ENCODE measurements at regions not wholly inside any gene's neighbourhood (a gene's known extent, or its start where the extent isn't known, plus 50 kb on each side); places are given as distances from the start of the nearest gene placed in this dataset.

DNA sequence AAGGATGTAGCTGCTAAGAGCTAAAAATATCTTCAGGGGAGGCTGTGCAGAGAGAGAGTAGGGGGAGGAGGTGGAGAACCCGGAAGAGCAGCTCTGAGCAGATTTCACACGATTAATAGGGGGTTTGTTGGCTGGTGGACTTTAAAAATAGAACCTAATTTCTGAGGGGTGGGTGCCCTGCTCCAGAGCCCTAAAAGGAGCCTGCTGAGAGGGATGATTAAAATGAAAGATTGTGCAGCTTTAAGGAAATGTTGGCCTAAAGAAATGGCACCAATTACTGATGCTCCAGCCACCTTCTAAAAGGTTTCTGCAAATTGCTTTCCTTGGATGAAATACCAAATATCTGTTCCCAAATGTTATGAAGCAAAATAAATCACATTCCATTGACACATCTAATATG, 202.8 kb upstream of the BTBD3 start:
- no peak for DNase-seq

DNA sequence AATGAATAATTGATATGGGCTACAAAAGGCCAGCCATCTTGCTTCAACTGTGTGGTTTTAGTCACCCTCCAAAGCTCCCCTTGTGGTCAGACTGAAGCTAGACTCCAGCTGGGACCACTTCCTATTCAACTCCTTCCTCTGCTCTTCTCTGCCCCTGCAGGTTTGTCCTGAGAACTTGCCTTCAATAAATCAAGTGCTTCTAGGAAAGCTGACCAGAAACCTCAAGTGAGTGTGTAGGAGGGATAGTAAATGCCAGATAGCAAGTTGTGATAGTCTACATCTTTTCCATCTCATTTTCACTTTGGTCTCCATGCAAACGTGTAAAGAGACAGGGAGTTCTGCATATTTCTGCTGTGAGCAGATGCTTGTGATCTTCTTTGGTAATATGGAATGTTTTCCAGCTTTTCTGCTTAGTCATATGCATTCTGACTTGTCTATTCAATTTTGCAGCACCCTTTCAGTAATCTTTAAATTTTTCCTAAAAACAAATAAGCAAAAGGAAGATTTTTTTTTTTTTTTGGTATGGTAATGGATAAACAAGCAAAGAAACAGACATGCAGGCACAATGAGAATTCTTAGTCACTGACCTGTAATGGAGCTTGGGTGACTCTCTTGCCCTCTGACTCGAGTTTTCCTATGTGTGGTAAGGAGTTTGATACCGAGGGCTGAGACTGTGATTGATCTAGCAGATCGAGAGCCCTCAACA, 201.3 kb upstream of the BTBD3 start:
- DNase-seq, result no peak

DNA sequence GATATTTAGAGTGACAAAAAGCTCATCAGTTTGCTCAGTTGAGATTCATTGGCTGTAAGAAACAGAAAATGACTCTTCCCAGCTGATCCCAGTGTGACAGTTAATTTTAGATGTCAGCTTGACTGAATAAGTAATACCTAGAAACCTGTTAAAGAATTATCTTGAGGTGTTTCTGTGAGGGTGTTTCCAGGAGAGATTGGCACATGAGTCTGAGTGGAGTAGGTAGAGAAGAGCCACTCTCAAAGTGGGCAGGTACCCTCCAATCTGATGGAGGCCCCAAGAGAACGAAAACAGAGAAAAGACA, 200.8 kb upstream of the BTBD3 start:
- DNase-seq, result no peak

DNA sequence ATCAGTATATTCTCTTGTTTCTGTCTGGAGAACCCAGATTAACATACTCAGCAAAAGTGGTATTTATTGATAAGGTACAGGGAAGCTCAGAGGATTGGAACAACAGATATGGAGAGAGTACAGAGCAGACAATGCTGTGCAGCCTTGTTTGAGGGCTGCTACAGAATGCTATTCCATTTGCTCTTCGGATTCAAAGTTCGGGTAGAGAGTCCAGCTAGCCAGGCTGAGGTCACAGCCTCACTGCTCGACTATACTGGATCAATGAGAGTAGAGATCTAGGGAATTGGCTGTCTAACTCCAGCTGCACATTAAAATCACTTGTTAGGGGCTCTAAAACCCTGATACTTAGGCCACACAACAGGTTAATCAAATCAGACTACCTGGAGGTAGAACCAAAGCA, 200.1 kb upstream of the BTBD3 start:
- no peak for DNase-seq

DNA sequence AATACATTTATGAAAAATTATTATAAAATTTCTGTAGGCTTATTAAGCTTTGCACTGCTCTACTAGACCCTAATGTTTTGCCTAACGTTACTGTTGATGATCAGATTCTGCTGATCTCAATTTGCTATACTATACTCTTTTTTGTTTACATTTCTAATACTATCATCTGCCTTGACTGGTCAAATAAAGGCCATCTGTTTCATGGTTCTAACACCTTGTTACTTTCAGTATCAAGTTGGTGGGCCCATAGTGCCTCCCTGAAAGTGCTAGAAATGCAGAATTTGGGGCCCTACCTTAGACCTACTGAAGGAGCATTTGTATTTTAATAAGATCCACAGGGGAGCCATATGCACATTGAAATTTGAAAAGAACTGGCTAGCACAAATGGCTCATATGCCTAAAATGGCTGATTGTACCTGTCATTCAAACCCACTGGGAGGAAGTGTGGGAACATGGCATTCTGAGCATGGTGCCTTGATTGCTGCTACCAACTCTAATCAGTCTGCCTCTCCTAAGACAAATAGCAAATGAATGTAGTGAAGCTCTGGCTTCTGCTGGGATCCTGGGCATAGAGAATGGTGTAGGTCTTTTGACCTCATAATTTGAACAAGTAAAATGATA, 199.1 kb upstream of the BTBD3 start:
- DNase-seq, result no peak

DNA sequence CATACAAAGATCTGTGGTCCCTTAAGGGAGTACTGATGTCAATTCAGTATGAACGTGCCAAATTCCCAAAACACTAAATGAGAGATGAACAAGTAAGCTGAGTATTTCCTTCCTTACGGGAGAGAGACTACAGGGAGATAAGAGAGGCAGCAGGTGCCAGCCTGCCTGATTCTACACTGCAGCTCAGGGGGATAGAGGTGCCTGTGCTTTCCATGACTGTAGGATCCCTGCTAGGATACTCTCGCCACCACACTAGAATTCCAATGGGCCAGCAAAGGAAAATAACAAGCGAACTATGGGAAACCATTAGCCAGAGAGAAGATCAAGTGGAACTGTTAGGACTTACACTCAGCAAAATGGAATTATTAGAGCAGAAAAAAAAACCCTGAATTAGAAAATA, 198.5 kb upstream of the BTBD3 start:
- DNase-seq, result no peak

DNA sequence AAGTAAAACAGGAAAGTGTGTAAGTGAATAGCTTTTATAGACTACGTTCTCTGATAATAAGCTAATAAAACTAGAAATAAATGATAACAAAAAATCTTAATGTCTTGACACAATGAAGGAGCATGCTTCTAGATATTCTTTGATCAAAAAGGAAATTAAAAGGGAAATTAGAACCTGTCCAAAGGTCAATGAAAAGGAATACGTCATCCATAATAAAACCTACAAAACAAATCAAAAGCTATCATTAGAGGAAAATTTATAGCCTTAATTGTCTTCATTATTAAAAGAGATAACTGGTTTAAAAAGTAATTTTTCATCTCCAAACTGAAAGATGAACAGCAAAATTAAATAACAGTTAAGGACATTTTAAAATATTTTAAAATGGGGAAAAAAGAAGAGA, 196.3 kb upstream of the BTBD3 start:
- no peak for DNase-seq

DNA sequence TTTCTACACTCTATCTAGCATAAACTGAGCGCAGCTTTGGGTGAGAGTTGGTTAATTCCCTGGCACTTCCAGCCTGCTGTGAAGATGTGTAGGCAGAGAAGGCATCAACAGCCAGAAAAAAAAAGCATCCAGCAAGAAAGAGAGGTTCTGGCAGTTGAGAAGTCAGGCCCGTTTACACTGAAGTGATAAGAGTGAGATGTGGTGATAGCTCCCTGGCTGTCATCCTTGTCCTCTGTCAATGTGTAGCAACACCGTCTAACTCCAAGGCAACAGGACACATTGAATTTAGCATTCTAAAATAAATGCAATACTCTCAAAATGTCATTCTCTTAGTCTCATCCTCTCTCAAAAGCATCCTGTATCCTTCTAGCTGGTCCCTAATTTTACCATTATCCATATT, 193.6 kb upstream of the BTBD3 start:
- no peak for DNase-seq

DNA sequence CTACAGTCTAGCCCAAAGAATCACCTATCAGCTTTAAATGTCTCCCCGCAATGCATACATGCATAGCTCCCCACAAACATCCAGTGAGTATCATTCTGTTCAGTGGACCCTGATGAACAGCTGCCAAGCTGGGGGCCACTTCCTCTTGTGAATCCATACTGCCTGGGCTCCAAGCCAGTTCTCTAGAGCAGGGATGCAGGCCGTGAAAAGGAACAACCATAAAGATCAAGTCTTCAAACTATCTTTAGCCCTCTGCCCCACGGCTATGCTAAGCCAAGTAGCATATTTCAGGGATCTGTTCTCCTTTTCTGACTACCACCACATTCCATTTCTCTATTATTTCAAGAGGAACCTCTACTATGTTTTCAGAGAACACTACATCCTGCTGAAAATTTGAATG, 191.7 kb upstream of the BTBD3 start:
- no peak for DNase-seq

DNA sequence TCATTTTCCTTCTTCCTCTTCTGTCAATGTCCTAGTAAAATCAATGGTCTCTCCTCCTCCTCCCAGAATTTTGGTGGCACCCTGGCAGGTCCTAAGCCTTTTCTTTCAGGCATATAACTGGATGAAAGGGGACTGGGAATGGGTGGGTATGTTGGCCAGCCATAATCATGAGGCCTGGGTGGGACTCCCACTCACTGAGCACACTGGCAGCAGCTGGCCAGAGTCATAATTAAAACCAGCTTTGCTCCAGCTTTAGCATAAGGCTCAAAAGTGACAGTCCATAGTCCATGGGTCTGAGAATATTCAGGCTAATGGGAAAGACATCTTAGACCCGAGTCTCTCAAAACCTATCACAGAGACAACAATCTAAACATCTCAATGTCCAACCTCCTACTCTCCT, 190.0 kb upstream of the BTBD3 start:
- DNase-seq, result no peak

DNA sequence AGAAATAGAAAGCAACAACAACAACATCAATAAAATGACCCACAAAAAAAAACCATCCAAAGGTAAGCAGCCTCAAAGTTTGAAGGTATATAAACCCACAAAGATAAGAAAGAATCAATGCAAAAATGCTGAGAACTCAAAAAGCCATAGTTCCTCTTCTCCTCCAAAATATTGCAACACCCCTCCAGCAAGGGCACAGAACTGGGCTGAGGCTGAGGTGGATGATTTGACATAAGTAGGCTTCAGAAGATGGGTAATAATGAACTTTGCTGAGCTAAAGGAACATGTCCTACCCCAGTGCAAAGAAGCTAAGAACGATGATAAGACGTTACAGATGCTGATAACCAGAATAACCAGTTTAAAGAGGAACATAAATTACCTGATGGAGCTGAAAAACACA, 188.8 kb upstream of the BTBD3 start:
- DNase-seq, result no peak

DNA sequence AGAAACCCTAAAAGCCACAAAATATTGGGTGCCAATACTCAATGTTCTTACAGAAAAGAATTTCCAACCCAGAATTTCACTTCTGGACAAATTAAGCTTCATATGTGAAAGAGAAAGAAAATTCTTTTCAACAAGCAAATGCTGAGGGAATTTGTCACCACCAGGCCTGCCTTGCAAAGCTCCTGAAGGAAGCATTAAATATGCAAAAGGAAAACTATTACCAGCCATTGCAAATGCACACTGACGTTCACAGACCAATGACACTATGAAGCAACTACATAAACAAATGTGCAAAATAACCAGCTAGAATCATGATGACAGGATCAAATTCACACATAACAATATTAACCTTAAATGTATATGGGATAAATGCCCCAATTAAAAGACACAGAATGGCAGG, 187.9 kb upstream of the BTBD3 start:
- DNase-seq, result no peak

DNA sequence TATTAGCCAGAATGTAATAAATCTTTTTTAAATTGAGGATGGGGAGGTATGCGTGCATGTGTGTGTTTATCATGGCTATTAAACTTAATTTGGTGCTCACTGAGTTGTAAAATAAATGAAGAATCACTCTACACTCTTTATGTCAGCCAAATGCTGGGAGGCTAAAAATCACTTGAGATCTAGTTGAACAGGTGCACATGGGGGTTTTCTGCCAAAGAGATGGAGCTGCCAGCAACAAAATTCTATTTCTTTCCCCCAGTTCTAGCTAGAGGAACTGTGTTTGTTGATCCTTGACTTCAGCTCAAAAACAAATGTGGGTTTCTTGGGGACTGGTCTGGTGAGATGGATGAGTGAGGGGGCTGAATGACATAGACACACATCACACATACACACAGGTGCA, 183.3 kb upstream of the BTBD3 start:
- DNase-seq, result no peak

DNA sequence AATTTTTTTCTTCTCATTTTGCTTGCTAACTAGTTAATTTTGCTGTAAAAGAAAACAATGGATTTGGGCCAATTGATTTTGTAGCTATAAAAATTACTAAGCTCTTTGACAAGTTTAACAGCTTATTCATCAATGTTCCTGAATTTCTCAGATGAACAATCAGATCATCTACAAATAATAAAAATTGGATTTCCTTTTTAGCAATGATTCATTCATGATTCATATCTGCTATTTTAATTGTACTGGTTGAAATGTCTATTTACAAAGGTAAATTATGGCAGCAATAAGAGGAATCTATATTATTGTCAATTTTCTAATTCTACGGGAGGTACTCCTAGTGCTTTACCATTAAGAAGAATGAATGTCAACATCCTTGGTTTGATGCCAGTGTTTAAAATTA, 178.8 kb upstream of the BTBD3 start:
- no peak for DNase-seq

DNA sequence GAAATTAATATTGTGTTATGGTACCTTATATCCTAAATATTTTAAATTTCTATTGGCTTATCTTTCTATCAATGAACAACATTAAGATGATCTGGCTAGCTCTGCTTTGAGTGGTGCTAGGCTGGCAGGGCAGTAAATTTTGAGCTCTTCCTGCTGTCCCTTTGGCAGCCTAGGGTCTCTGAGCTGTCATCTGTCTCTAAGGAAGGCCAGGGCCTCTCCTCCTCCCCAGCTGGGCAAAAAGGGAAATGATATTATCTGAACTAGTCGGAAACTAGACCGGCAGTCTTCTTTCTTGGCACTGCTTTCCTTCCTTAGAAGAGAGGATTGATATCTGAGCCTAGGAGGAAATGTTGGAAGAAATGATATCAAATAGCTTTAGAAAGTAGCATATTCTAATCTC, 176.7 kb upstream of the BTBD3 start:
- no peak for DNase-seq

DNA sequence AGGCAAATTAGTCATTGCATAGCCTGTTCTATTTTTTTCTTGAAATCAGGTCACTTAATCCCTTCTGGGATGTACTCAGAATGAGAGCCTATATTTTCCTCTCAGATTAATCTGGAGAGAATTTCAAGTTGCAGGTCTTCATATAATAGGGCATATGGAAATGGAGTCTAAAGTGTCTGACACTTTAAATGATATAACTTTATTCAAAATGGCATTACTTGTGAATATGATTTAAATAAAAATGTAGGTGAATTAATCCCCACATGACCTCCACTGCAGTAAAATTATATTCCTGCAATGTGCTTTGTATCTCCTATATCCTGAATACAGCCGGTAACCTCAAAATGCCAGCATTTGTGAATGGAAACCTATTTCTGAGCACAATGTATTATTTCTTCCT, 172.5 kb upstream of the BTBD3 start:
- no peak for DNase-seq

DNA sequence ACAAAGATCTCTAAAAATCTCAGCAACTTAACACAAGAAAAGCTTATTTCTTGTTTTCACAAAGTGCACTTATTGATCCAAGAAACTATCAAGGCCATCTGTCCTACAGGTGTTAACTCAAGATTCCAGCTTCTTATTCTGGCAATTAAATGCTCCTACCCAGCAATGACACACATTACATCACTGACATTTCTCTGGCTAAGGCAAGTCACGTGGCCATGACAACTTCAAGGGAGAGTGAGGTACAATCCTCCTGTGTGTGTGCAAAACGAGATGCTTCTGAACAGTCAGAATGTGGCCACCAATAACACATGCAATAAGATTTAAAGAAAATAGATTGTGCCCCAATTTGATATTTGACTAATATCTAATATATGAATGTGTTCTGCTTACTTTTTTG, 169.3 kb upstream of the BTBD3 start:
- DNase-seq, result no peak

DNA sequence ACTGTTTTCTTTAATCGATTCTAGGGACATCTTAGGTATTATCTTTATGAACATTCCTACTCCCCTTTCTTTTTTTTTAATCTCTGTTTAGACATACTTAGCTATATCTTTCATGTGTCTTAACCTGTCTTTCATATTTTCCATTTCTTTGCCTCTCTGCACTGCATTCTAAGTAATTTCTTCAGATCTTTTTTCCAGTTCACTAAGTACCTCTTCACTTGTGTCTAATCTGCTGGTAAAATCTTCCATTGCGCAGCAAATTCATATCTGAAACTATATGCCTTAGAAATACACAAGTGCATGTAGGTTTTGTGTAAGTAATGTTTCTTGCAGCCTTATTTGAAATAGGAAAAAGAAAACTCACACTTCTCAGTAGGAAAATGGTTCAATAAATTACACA, 165.4 kb upstream of the BTBD3 start:
- no peak for DNase-seq

DNA sequence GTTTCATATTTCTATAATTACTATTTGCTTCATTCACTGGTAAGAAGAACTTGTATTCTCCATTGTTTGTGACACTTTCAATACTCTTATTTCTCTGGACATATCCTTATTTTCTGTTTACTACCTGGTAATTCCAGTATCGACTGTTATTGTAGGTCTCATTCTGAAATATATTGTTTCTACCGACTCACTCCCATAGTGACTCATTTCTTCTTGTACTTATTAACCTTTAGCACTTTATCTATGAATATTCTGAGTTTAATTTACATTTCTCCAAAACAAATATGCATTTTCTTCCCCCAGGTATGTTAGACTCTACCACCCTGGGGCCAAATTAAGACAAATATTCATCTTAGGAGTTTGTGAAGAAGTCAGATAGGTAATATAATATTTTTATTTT, 164.5 kb upstream of the BTBD3 start:
- no peak for DNase-seq

DNA sequence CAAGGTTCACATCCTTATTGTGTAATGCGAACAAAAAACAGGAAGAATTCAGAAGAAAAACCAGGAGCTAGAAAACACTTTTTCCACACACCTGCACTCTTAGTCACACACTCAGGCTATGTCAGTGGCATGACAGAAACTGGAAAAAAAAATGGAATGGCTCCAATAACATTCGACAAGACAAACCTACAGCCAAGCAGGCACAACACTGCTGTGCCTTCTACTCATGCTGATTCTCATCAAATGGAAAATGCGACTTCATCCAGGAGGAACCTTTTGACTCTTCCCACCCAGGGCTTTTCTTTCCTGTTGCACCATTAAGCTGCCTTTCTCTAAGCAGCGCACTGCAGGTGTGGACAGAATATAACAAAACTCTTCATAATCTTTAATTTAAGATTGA, 163.2 kb upstream of the BTBD3 start:
- no peak for DNase-seq

DNA sequence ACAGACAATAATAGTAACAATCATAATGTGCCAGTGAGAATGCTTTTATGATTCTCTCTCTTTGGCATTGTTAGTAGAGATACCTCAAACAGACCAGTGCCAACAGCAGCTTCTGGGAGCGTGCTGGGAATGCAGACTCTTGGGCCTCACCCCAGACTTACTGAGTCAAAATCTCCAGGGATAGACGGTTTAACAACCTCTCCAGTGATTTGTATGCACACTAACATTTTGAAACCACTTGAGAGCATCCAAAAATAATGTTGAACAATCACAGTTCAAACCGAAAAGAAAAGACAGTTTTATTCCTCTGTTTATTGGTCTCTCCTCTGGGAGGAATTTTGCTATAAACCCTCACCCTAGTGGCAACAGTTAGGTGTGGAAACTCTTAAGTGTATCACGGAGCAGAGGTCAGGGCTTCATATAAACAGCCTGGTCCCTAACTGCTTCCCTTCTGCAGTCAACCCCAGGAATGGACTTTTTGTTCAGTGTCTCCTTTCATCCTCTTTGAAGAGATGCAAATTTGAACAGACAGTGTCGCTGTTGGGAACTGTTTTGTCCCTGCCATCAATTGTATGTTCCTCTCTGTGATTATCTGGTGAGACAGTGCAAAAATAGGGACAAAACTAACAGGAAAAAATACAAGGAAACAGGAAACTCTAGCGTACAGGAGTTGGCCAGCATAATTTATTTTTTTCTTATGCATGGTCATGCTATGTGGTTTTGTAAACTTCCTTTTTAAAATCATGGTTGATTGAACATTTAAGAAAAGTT, 162.4 kb upstream of the BTBD3 start:
- no peak for DNase-seq

DNA sequence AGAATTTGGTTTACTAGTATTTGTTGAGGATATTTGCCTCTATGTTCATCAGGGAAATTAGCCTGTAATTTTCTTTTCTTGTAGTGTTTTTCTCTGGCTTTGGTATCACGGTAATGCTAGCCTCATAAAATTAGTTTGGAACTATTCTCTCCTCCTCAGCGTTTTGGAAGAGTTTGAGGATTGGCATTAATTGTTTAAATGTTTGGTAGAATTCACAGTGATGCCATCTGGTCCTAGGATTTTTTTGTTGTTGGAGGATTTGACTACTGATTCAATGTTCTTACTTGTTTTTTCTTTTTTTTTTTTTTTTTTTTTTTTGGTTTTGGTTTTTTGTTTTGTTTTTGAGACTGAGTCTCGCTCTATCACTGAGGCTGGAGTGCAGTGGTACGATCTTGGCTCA, 156.2 kb upstream of the BTBD3 start:
- no peak for DNase-seq

DNA sequence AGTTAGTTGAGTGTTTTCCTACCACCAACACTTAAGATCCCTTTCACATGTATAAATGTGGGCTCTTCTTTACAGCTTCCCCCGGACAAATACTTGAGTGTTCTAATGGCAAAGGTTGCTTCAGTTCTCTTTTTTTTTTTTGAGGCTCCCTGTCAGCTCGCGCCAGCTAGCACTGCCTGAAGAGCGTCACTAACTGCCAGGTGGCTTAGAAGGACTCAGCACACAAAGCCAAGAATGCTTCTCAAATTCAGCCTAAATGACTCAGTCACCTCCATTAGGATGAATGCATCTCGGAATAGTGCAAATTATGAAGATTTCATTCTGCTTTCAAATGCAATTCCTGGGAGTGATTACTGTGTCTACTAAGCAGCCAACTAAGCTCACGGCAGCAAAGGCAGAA, 150.7 kb upstream of the BTBD3 start:
- DNase-seq, result no peak

DNA sequence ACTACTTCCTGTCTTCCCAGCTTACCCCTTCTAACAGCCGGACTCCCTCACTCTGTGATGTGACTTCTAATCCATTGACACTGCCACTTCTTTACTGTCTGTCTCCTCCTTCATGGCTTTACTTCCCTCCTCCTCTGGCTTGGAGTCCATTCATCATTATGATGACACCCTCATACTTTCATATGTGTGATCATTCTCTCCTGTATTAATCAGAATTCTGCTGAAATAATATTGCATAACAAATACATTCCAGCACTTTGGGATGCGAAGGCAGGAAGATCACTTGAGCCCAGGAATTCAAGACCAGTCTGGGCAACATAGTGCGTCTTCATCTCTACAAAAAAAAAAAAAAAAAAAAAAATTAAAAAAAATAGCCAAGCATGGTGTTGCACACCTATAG, 147.9 kb upstream of the BTBD3 start:
- no peak for DNase-seq

DNA sequence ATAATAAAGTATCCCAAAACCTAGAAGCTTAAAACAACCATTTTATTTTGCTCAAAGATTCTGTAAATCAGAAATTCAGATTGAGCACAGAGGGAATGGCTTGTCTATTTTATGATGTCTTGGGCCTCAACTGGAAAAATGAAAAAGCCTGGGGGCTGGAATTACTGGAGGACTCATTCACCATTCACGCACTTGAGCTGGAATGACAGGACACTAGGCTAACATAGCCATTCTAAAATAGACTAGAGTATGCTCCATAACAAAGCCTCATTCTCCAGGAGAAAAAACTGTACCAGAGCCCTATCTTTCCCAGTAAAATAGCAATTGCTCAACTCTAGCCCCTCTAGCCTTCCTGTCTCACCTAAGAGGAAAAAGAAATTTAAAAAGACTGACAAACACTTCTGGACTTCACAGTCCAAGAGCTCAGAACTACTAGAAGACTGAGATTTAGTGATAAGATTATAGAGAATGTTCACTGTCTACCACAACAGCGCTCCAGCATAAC, 145.4 kb upstream of the BTBD3 start:
- no peak for DNase-seq
